Non-pigmented ciliary epithelial cell (primary cell): ENCODE measurements at regions not wholly inside any gene's neighbourhood (a gene's known extent, or its start where the extent isn't known, plus 50 kb on each side); places are given as distances from the start of the nearest gene placed in this dataset.

Experiments used
- DNase-seq: peaks from one replicate; pipeline ENCODE4 v3.0.0-alpha.2; 2010; ENCODE audit warnings: low read depth

GRCh38 chr5:6869677-6870076 lies 156.4 kb downstream of the TENT4A start:
- no peak for DNase-seq

GRCh38 chr5:6872441-6873160 lies 159.4 kb downstream of the TENT4A start:
- DNase-seq = no peak

- no peak for DNase-seq
These were observed 160.1 kb downstream of the TENT4A start for GRCh38 chr5:6873359-6873758.

- no peak for DNase-seq
These were observed 162.1 kb downstream of the TENT4A start for GRCh38 chr5:6875376-6875775.

- DNase-seq = no peak
These were observed 165.0 kb downstream of the TENT4A start for GRCh38 chr5:6877986-6878828.

- DNase-seq = no peak
These were observed 172.3 kb downstream of the TENT4A start for GRCh38 chr5:6885581-6885980.

- no peak for DNase-seq
These were observed 173.6 kb downstream of the TENT4A start for GRCh38 chr5:6886866-6887265.

- no peak for DNase-seq
These were observed 175.8 kb downstream of the TENT4A start for GRCh38 chr5:6889030-6889429.

- no peak for DNase-seq
These were observed 186.0 kb downstream of the TENT4A start for GRCh38 chr5:6899221-6899620.

- no peak for DNase-seq
These were observed 187.3 kb downstream of the TENT4A start for GRCh38 chr5:6900247-6901227.

- no peak for DNase-seq
These were observed 188.9 kb downstream of the TENT4A start for GRCh38 chr5:6902094-6902493.

- DNase-seq = no peak
These were observed 189.4 kb downstream of the TENT4A start for GRCh38 chr5:6902597-6902996.

GRCh38 chr5:6903934-6904333 lies 190.7 kb downstream of the TENT4A start:
- DNase-seq = no peak

- no peak for DNase-seq
These were observed 191.6 kb downstream of the TENT4A start for GRCh38 chr5:6904860-6905259.

GRCh38 chr5:6905423-6905822 lies 192.2 kb downstream of the TENT4A start:
- DNase-seq = no peak

GRCh38 chr5:6905883-6906282 lies 192.7 kb downstream of the TENT4A start:
- DNase-seq = no peak

- DNase-seq = no peak
These were observed 194.2 kb downstream of the TENT4A start for GRCh38 chr5:6907320-6907918.

- no peak for DNase-seq
These were observed 196.7 kb downstream of the TENT4A start for GRCh38 chr5:6909901-6910300.

- DNase-seq = no peak
These were observed 197.7 kb downstream of the TENT4A start for GRCh38 chr5:6910950-6911349.

- no peak for DNase-seq
These were observed 201.1 kb downstream of the TENT4A start for GRCh38 chr5:6914347-6914746.

GRCh38 chr5:6915574-6915973 lies 202.3 kb downstream of the TENT4A start:
- DNase-seq = no peak

- no peak for DNase-seq
These were observed 205.0 kb downstream of the TENT4A start for GRCh38 chr5:6918255-6918654.
